Superior temporal gyrus (tissue), 1 donor: ENCODE measurements at regions not wholly inside any gene's neighbourhood (a gene's known extent, or its start where the extent isn't known, plus 50 kb on each side); places are given as distances from the start of the nearest gene placed in this dataset.

ENCODE experiments used
- DNase-seq: peaks from one replicate; pipeline ENCODE4 v3.0.0-alpha.2; 2016; ENCODE audit errors: extremely low spot score

GRCh38 chr9:8262625-8263622 lies 463.3 kb upstream of the DMAC1 start:
- no peak for DNase-seq

- no peak for DNase-seq
Observed at GRCh38 chr9:8261737-8262136, 462.2 kb upstream of the DMAC1 start.

- no peak for DNase-seq
Observed at GRCh38 chr9:8259028-8259427, 459.4 kb upstream of the DMAC1 start.

GRCh38 chr9:8256880-8257279 lies 457.3 kb upstream of the DMAC1 start:
- DNase-seq = no peak

GRCh38 chr9:8255850-8256249 lies 456.3 kb upstream of the DMAC1 start:
- DNase-seq = no peak

- DNase-seq = no peak
Observed at GRCh38 chr9:8254541-8254940, 455.0 kb upstream of the DMAC1 start.

- no peak for DNase-seq
Observed at GRCh38 chr9:8252445-8252844, 452.9 kb upstream of the DMAC1 start.

- no peak for DNase-seq
Observed at GRCh38 chr9:8251566-8251965, 452.0 kb upstream of the DMAC1 start.

- no peak for DNase-seq
Observed at GRCh38 chr9:8244505-8245092, 445.0 kb upstream of the DMAC1 start.

GRCh38 chr9:8241201-8241600 lies 441.6 kb upstream of the DMAC1 start:
- no peak for DNase-seq

GRCh38 chr9:8237096-8237495 lies 437.5 kb upstream of the DMAC1 start:
- DNase-seq = no peak

- no peak for DNase-seq
Observed at GRCh38 chr9:8235489-8235888, 435.9 kb upstream of the DMAC1 start.

- DNase-seq = no peak
Observed at GRCh38 chr9:8234316-8234715, 434.7 kb upstream of the DMAC1 start.

- no peak for DNase-seq
Observed at GRCh38 chr9:8232726-8233125, 433.1 kb upstream of the DMAC1 start.

- DNase-seq = no peak
Observed at GRCh38 chr9:8229226-8229625, 429.6 kb upstream of the DMAC1 start.

- no peak for DNase-seq
Observed at GRCh38 chr9:8224381-8224801, 424.8 kb upstream of the DMAC1 start.

GRCh38 chr9:8223861-8224260 lies 424.3 kb upstream of the DMAC1 start:
- DNase-seq = no peak

- DNase-seq = no peak
Observed at GRCh38 chr9:8221462-8221861, 421.9 kb upstream of the DMAC1 start.

GRCh38 chr9:8208465-8208864 lies 408.9 kb upstream of the DMAC1 start:
- DNase-seq = no peak

- no peak for DNase-seq
Observed at GRCh38 chr9:8207596-8207995, 408.0 kb upstream of the DMAC1 start.

- DNase-seq = no peak
Observed at GRCh38 chr9:8206720-8207119, 407.1 kb upstream of the DMAC1 start.

- no peak for DNase-seq
Observed at GRCh38 chr9:8205576-8205975, 406.0 kb upstream of the DMAC1 start.

GRCh38 chr9:8189881-8190280 lies 390.3 kb upstream of the DMAC1 start:
- DNase-seq = no peak
